ENCODE measurements at regions not wholly inside any gene's neighbourhood (a gene's known extent, or its start where the extent isn't known, plus 50 kb on each side); places are given as distances from the start of the nearest gene placed in this dataset.

GRCh38 chr2:237181844-237182243, 96.2 kb downstream of the COPS8 start:
- TF ChIP-seq CTCF (IDR thresholded peaks at IDR 0.05) (no peak), POLR2A (IDR thresholded peaks at IDR 0.05) (no peak)

Measured in Peyer's patch (tissue), 4 donors.